Hematopoietic multipotent progenitor cell treated with erythropoietin and hydrocortisone succinate and interleukin-3 and kit ligand, for 4 days (in vitro differentiated cells): ENCODE measurements at regions not wholly inside any gene's neighbourhood (a gene's known extent, or its start where the extent isn't known, plus 50 kb on each side); places are given as distances from the start of the nearest gene placed in this dataset.

Source experiments
- DNase-seq: peaks from one replicate; pipeline ENCODE4 v3.0.0-alpha.2; 2015

DNA sequence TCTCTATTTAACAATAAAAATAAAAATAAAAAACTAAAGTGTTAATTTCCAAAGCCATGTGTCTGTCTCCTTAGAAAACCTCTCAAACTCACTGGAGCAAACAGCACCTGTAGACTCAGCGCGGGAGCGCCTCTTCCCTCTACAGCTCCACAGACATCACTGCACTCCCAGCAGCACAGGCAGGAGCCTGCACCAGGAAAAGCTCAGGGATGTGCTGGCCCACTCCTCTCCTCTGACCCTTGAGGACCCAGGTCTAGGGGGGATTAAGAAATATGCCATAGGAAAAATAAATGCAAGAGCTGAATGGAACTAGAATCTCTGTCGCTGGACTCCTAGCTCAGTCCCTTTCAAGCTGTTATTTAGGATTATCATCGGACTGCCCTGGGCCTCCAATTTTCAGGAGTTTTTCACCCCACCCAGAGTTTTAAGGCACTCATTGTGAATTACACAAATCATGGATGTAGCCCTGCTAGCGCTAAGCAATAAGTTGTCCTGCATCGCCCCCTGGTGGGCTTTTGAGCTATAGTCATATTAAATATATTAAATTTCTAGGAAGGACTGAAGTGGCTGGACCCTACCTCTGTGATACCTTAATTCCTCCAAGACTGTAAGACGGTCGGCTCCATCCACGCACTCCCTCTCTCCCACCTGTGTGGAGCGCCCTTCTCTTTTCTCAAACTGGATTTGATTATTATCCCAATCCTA, 333.9 kb downstream of the UQCRFS1 start:
- peak; percentile 86 for DNase-seq

GRCh38 chr19:28876609-28877123, 336.3 kb downstream of the UQCRFS1 start:
- no peak for DNase-seq

GRCh38 chr19:28874742-28875141, 338.2 kb downstream of the UQCRFS1 start:
- DNase-seq = no peak

DNA sequence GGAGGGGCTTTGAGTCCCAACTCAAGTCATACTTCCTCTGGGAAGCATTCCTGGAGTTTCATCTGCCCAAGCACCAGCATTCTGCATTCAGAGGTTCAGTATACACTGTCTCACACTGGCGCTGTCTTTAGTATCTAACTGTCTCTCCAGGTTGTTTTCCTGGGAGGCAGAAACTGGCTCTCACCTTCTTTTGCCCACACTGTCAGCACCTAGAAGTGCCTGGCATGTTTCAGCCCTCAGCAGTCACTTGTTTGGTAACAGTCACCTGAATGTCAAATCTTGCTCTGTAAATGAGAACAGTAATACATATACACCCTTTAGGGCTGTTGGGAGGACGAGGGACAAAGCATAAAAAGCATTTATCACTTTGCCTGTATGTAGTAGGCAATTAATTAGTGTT, 339.6 kb downstream of the UQCRFS1 start:
- DNase-seq = no peak

DNA sequence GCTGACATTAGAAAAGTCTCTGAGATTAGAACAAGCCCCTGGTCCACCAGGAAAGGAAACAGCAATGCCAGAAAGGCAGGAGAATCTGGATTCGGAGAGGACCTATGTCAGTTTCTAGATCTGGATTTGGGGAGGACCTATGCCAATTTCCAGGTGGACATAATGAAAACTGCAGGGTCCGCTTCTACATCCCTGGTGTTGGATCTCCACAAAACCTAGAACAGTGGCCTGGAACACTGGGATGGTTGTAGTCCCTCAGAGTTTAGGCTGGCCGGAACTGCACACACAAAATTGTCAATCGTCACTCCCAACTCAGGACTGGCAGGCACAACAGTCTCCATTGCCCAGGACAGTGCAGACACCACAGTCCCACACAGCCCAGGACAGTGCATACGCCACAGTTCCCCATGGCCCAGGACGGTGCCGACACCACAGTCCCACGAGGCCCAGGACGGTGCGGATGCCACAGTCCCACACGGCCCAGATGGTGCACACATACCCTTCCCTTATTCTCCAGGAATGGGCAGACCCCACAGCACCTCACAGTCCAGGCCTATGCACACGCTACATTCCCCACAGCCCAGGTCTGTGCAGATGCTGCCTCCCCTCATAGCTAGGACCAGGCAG, 341.7 kb downstream of the UQCRFS1 start:
- no peak for DNase-seq

- no peak for DNase-seq
Observed at GRCh38 chr19:28869459-28869858, 343.5 kb downstream of the UQCRFS1 start.

- no peak for DNase-seq
Observed at GRCh38 chr19:28868836-28869235, 344.1 kb downstream of the UQCRFS1 start.

DNA sequence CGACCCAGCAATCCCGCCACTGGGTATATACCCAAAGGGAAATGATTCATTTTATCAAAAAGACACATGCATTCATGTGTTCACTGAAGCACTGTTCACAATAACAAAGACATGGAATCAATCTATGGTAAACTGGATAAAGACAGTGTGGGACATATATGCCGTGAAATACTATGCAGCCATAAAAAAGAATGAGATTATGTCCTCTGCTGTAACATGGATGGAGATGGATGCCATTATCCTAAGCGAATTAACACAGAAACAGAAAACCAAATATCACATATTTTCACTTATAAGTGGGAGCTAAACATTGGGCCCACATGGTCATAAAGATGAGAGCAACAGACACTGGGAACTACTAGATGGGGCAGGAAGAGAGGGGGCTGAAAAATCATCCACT, 345.0 kb downstream of the UQCRFS1 start:
- no peak for DNase-seq

DNA sequence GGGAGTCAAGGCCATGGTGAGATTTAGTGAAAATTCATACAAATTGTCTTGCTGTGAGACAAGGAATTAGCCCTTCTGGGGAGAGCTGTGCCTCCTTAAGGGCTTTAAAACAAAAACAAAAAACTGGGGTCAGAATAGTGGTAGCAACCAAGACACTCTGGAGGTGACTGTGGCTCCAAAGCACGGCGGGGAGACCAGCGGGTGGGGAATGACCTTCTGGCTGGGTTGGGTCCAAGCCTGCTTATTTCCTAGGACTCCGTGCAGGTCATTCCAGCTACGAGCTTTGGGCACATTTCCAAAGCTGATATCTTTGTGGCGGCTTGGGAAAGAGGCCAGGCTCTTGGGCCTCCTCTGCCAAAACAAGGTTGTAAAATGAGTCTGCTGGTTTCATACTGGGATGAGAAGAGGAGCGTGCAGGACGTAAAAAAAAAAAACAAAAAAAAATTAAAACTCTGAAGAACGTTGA, 348.3 kb downstream of the UQCRFS1 start:
- no peak for DNase-seq

GRCh38 chr19:28864024-28864503, 348.9 kb downstream of the UQCRFS1 start:
- no peak for DNase-seq

DNA sequence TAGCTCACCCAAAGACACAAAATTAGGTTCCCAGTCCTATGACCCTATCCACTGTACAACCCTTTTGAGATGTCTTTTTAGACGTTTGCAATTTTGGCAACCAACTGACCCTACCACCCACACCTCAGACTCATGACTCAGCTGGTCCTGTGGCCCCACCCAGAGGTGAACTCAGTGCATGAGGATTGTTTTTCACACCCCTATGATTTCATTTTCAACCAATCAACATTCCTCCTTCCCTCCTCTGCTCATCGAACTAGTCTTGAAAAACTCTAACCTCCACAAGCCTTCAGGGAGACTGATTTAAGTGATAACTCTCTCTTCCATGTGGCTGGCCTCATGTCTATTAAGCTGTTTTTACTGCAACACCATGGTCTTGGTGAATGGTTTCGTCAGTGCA, 350.7 kb downstream of the UQCRFS1 start:
- no peak for DNase-seq

GRCh38 chr19:28859811-28860210, 353.1 kb downstream of the UQCRFS1 start:
- no peak for DNase-seq

DNA sequence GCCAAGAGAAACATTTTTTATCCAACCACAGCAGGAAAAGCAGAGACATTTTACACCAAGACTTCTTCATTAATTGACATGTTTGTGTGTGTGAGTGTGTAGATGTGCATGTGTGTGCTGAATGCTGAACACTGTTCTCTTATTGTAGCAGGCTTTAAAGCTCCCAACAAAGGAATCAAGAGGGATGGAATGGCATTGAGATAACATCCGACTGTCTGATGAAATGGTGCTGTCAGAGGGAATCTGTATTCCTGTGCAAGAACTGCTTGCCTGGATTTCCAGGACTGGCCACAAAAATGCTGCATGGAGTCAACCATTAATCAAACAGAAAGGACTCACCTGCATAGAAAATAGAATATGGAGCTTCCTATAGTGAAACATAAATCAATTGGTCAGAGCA, 354.0 kb downstream of the UQCRFS1 start:
- DNase-seq = no peak

- DNase-seq = no peak
Observed at GRCh38 chr19:28857967-28858366, 355.0 kb downstream of the UQCRFS1 start.

DNA sequence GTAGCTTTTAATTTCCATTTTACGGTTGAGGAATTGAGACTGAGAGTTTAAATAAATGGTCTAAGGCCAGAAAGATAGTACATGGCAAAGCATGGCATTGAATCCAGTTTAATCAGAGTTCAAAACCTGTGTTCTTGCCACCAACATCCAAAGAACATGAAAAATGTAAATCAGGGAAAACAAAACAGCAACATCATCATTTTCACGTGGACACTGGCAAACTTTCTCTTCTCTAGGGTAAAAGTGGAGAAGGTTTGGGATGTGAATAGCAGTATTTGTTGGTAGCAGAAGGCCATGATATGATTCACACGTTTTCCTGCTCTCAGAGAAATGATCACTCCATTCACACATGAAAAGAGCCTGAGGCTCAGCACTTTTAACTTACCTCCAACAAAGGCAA, 357.7 kb downstream of the UQCRFS1 start:
- no peak for DNase-seq

- DNase-seq = no peak
Observed at GRCh38 chr19:28847468-28847867, 365.5 kb downstream of the UQCRFS1 start.

DNA sequence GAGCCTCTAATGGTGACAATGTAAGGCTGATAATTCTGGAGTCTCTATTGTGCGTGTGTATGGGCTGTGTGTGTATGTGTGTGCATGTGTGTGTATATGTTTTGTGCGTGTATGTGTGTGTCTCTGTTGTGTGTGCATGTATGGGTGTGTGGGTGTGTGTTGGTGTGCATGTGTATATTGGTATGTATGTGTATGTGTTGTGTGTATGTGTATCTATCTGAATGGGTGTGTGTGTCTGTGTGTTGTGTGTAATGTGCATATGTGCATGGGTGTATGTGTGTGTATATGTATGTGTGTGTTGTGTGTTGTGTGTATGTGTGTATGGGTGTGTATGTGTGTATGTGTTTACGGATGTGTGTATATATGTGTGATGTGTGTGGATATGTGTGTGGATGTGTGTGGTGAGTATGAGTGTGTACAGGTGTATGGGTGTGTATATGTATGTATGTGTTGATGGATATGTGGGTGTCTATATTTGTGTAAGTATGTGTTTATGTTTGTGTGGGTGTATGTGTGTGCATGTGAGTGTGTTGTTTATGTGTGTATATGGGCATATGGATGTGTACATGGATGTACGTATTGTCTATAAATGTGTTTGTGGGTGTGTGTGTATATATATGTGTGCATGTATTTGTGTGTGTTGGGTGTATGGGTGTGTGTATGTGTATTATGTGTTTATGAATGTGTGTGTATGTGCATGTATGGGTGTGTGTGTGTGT, 366.7 kb downstream of the UQCRFS1 start:
- no peak for DNase-seq

GRCh38 chr19:28843761-28844492, 369.0 kb downstream of the UQCRFS1 start:
- no peak for DNase-seq

- DNase-seq = no peak
Observed at GRCh38 chr19:28841531-28841930, 371.4 kb downstream of the UQCRFS1 start.

DNA sequence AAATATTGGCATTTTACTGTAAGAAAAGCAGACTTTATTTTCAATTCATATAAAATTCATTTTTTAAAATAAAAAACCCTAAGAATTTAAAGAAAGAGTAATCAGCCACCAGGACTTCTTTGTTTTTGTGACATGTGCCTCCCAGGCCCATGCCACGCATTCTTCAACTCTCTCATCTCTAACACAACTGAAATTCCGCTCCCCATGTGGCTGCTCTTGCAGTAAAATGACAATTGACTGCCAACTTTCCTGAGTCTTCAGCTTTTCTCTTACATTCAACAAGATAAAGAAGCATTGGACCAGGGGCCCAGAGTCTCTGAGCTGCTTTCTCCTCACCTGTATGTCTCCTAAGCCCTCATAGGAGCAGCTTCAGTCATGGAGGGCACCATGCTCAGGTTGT, 372.1 kb downstream of the UQCRFS1 start:
- DNase-seq = no peak

GRCh38 chr19:28839455-28839854, 373.5 kb downstream of the UQCRFS1 start:
- DNase-seq = no peak

- no peak for DNase-seq
Observed at GRCh38 chr19:28838909-28839308, 374.0 kb downstream of the UQCRFS1 start.

- DNase-seq = no peak
Observed at GRCh38 chr19:28836421-28836820, 376.5 kb downstream of the UQCRFS1 start.
